Breast epithelium (tissue), 3 donors: ENCODE measurements at regions not wholly inside any gene's neighbourhood (a gene's known extent, or its start where the extent isn't known, plus 50 kb on each side); places are given as distances from the start of the nearest gene placed in this dataset.

ENCODE experiments used
- POLR2A ChIP-seq: fragments of 450-650 bp; IDR thresholded peaks from one replicate; pipeline ENCODE4 v1.6.1; 2016; ENCODE audit warnings: antibody characterized with exemption, mild to moderate bottlenecking, moderate library complexity
- POLR2AphosphoS5 ChIP-seq, 3 donors: sonication (generic); formaldehyde crosslinking; IDR thresholded peaks; one replicate each; pipeline ENCODE4 v1.6.1; 2017; ENCODE audit warnings: antibody characterized with exemption in 3 of 3
- TF ChIP-seq, protein P1 (sequence below), 3 donors: fragments of 450-650 bp; IDR thresholded peaks; one replicate each; pipeline ENCODE4 v1.5.1; 2016 to 2017; ENCODE audit warnings: antibody characterized with exemption in 3 of 3, mild to moderate bottlenecking in 3 of 3, moderate library complexity in 3 of 3

DNA sequence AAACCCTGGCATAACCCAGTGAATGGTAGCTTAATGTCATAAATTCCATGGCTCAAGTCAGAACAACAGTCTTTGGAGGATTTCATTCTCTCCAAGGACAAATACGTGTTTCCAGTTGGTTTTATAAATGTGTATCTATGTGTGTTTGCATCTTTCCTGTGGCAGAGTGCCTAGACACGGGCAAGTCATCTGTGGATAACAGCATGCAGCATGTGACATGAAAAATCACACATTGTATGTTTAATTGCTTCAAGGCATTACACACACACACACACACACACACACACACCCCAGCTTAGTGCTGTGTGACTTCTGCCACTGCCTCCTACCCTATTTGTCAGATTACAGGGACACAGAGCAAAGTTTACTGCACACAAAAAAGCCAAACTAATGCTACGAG is 68.2 kb upstream of the SSX2IP start:
- TF ChIP-seq, protein P1, sequence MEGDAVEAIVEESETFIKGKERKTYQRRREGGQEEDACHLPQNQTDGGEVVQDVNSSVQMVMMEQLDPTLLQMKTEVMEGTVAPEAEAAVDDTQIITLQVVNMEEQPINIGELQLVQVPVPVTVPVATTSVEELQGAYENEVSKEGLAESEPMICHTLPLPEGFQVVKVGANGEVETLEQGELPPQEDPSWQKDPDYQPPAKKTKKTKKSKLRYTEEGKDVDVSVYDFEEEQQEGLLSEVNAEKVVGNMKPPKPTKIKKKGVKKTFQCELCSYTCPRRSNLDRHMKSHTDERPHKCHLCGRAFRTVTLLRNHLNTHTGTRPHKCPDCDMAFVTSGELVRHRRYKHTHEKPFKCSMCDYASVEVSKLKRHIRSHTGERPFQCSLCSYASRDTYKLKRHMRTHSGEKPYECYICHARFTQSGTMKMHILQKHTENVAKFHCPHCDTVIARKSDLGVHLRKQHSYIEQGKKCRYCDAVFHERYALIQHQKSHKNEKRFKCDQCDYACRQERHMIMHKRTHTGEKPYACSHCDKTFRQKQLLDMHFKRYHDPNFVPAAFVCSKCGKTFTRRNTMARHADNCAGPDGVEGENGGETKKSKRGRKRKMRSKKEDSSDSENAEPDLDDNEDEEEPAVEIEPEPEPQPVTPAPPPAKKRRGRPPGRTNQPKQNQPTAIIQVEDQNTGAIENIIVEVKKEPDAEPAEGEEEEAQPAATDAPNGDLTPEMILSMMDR (IDR thresholded peaks at IDR 0.05): no peak
- no peak for TF ChIP-seq POLR2AphosphoS5 (IDR thresholded peaks at IDR 0.05)
- no peak for TF ChIP-seq POLR2A
